IMR-90 (cell line): ENCODE measurements at regions not wholly inside any gene's neighbourhood (a gene's known extent, or its start where the extent isn't known, plus 50 kb on each side); places are given as distances from the start of the nearest gene placed in this dataset.

Experiments used
- ATAC-seq: fragments of 200-7000 bp; cut with Tn5 transposase; 2 replicates; pipeline ENCODE4 v1.9.1; 2020; ENCODE audit warnings: low read depth, mild to moderate bottlenecking, moderate library complexity
- BruUV-seq: library from RNA; stranded (reverse); fragments of 400-500 nt; replicated peaks from 2 replicates; lab custom pipeline; 2021; lab: Mats Ljungman, UMichigan
- CTCF ChIA-PET: fragments of 300-600 bp; formaldehyde crosslinking; extraction: SDS; loops from one replicate; lab custom pipeline; 2021; ENCODE audit warnings: antibody characterized with exemption; lab: Yijun Ruan, JAX
- POLR2A ChIA-PET: fragments of 300-600 bp; sonication (Branson Sonifier 250); formaldehyde crosslinking; loops from one replicate; lab custom pipeline; 2022; ENCODE audit warnings: antibody characterized with exemption; ENCODE audit not compliant: unreplicated experiment; lab: Charles Lee
- DNase-seq: peaks from one replicate; pipeline ENCODE4 v3.0.0; 2013
- H2AFZ ChIP-seq: replicated peaks from 2 replicates; pipeline ENCODE3; 2013; ENCODE audit warnings: low read length, mild to moderate bottlenecking; ENCODE audit not compliant: poor library complexity
- H2AK5ac ChIP-seq: 2 replicates; pipeline ENCODE4 v1.6.1; 2013; ENCODE audit warnings: low read depth, low read length, inconsistent platforms
- H2AK9ac ChIP-seq: replicated peaks from 2 replicates; pipeline ENCODE3; 2013; ENCODE audit warnings: mild to moderate bottlenecking, low read depth, low read length, moderate library complexity; ENCODE audit not compliant: poor library complexity
- H2BK120ac ChIP-seq: 2 replicates; pipeline ENCODE4 v1.6.1; 2013; ENCODE audit warnings: low read depth, low read length, inconsistent platforms
- H2BK15ac ChIP-seq: 3 replicates; pipeline ENCODE4 v1.6.1; 2013; ENCODE audit warnings: low read depth, low read length, inconsistent platforms
- H2BK20ac ChIP-seq: 2 replicates; pipeline ENCODE4 v1.6.1; 2013; ENCODE audit warnings: low read depth, mild to moderate bottlenecking, inconsistent platforms, low read length, moderate library complexity
- H2BK5ac ChIP-seq: 2 replicates; pipeline ENCODE4 v1.6.1; 2013; ENCODE audit warnings: mild to moderate bottlenecking, low read depth, low read length, inconsistent platforms; ENCODE audit not compliant: poor library complexity, severe bottlenecking
- H3K14ac ChIP-seq: replicated peaks from 2 replicates; pipeline ENCODE4 v1.6.1; 2013; ENCODE audit warnings: low read depth, low read length, inconsistent platforms
- H3K18ac ChIP-seq: 2 replicates; pipeline ENCODE4 v1.6.1; 2013; ENCODE audit warnings: low read depth, low read length, control low read depth
- H3K23ac ChIP-seq: 2 replicates; pipeline ENCODE4 v1.6.1; 2013; ENCODE audit warnings: low read depth, low read length, inconsistent platforms
- H3K27ac ChIP-seq: 2 replicates; pipeline ENCODE4 v1.5.1; 2013; ENCODE audit warnings: mild to moderate bottlenecking, control low read depth, low read length; ENCODE audit not compliant: insufficient read depth
- H3K27me3 ChIP-seq: 2 replicates; pipeline ENCODE4 v1.6.1; 2013; ENCODE audit warnings: low read length; ENCODE audit not compliant: control insufficient read depth, insufficient read depth
- H3K36me3 ChIP-seq: 2 replicates; pipeline ENCODE4 v1.6.1; 2013; ENCODE audit warnings: low read length, mixed read lengths; ENCODE audit not compliant: control insufficient read depth, insufficient read depth
- H3K4ac ChIP-seq: 2 replicates; pipeline ENCODE4 v1.6.1; 2013; ENCODE audit warnings: low read depth, low read length, inconsistent platforms
- H3K4me1 ChIP-seq: 2 replicates; pipeline ENCODE4 v1.6.1; 2013; ENCODE audit warnings: low read length, mixed read lengths; ENCODE audit not compliant: control insufficient read depth, insufficient read depth
- H3K4me2 ChIP-seq: 2 replicates; pipeline ENCODE4 v1.6.1; 2013; ENCODE audit warnings: low read depth, mild to moderate bottlenecking, control low read depth, low read length, moderate library complexity
- H3K4me3 ChIP-seq: 2 replicates; pipeline ENCODE4 v1.5.1; 2013; ENCODE audit warnings: low read depth, mild to moderate bottlenecking, control low read depth, low read length, moderate library complexity; ENCODE audit not compliant: insufficient read depth
- H3K56ac ChIP-seq: 2 replicates; pipeline ENCODE4 v1.6.1; 2013; ENCODE audit warnings: low read length, inconsistent platforms; ENCODE audit not compliant: insufficient read depth; ENCODE audit errors: extremely low read depth
- H3K79me1 ChIP-seq, 2 experiments: 2 replicates each; pipeline ENCODE4 v1.6.1; 2013; ENCODE audit warnings: low read length in 2 of 2, inconsistent platforms in 1 of 2, low read depth in 1 of 2
- H3K9ac ChIP-seq: 2 replicates; pipeline ENCODE4 v1.6.1; 2013; ENCODE audit warnings: low read depth, low read length, control low read depth
- H3K9me1 ChIP-seq: 2 replicates; pipeline ENCODE4 v1.6.1; 2013; ENCODE audit warnings: low read length, inconsistent platforms; ENCODE audit not compliant: insufficient read depth
- H3K9me3 ChIP-seq: 2 replicates; pipeline ENCODE4 v1.6.1; 2013; ENCODE audit warnings: low read length; ENCODE audit not compliant: control insufficient read depth, insufficient read depth
- H4K20me1 ChIP-seq: 2 replicates; pipeline ENCODE4 v1.6.1; 2013; ENCODE audit warnings: low read length, inconsistent platforms; ENCODE audit not compliant: insufficient read depth
- H4K5ac ChIP-seq: 2 replicates; pipeline ENCODE4 v1.6.1; 2013; ENCODE audit warnings: mild to moderate bottlenecking, low read depth, low read length, control low read depth
- H4K8ac ChIP-seq, 2 experiments: 2 replicates each; pipeline ENCODE4 v1.6.1; 2013; ENCODE audit warnings: low read depth in 2 of 2, low read length in 2 of 2, control low read depth in 1 of 2, inconsistent platforms in 1 of 2
- H4K91ac ChIP-seq: 2 replicates; pipeline ENCODE4 v1.6.1; 2013; ENCODE audit warnings: low read depth, low read length, inconsistent platforms; ENCODE audit not compliant: insufficient read depth
- RAD21 ChIP-seq: IDR thresholded peaks from 2 replicates; pipeline ENCODE4 v1.6.1; 2012; ENCODE audit warnings: low read length, improper control_type of control experiment
- WGBS, 2 experiments: methylation state at CpG; one replicate each; pipeline versions ENCODE4 v1.1.5 to v1.1.7; 2013; ENCODE audit warnings: missing lambda C conversion rate in 2 of 2; ENCODE audit not compliant: insufficient read length in 1 of 2; ENCODE audit errors: extremely low coverage in 2 of 2; 5-methylcytosine and 5-hydroxymethylcytosine counted together
- dilution Hi-C: fragments of 300-500 bp; cut with HindIII; formaldehyde crosslinking; loops from one replicate; pipeline ENCODE4 v1.14.3; 2018; ENCODE audit warnings: low sequenced_read_pairs; ENCODE audit not compliant: unreplicated experiment
- in situ Hi-C: fragments of 300-500 bp; cut with MboI; formaldehyde crosslinking; loops from 3 replicates; pipeline ENCODE4 v1.14.3; 2019; ENCODE audit warnings: low sequenced_read_pairs, inconsistent platforms, mixed read lengths
- intact Hi-C: fragments of 100-400 bp; cut with micrococcal nuclease; formaldehyde crosslinking; loops from 2 replicates; pipeline ENCODE4 v1.10.0; 2022

GRCh38 chr1:192878249-192878648 lies 69.4 kb downstream of the RGS2 start:
- H3K4me2 ChIP-seq = no peak overlapping the region
- ChIA-PET CTCF (no interaction called here), POLR2A (no interaction called here)

More at GRCh38 chr1:192878249-192878648, 69.4 kb downstream of the RGS2 start:
- Histone ChIP-seq H3K4ac (no peak overlapping the region), H2BK15ac (no peak overlapping the region), H3K9ac (no peak overlapping the region), H2AK5ac (no peak overlapping the region), H3K4me1 (no peaks in the 10 kb centered on the region), H3K14ac (no peak overlapping the region), H3K27ac (no peak overlapping the region), H2BK120ac (no peak overlapping the region), H2BK5ac (no peak overlapping the region), H3K18ac (no peak overlapping the region), H3K79me1 (no peaks in the 10 kb centered on the region), H3K27me3 (peaks cover 10% of the 10 kb centered on the region), H4K8ac (no peak overlapping the region), H4K91ac (no peak overlapping the region), H3K9me3 (no peaks in the 10 kb centered on the region), H3K9me1 (no peaks in the 10 kb centered on the region), H2AFZ (no peak overlapping the region), H3K56ac (no peak overlapping the region), H3K4me3 (no peak overlapping the region), H2BK20ac (no peak overlapping the region), H3K36me3 (no peaks in the 10 kb centered on the region), H2AK9ac (no peak overlapping the region), H4K5ac (no peak overlapping the region), H3K23ac (no peak overlapping the region), H4K20me1 (no peaks in the 10 kb centered on the region)
- peak; percentile 43 for DNase-seq
- intact Hi-C loops = no loop called here
- TF ChIP-seq RAD21 = no peak
- BruUV-seq = no TSS peak
- WGBS, 2 experiments = no CpG with 5 or more reads among the region's 1 CpG
- dilution Hi-C loops = no loop called here
- in situ Hi-C loops = no loop called here
- peak; percentile 37; the same call in 1 of the 2 replicates for ATAC-seq
